B cell (primary cell): ENCODE measurements at regions not wholly inside any gene's neighbourhood (a gene's known extent, or its start where the extent isn't known, plus 50 kb on each side); places are given as distances from the start of the nearest gene placed in this dataset.

Experiments used
- ATAC-seq: fragments of 200-7000 bp; cut with Tn5 transposase; one replicate; pipeline ENCODE4 v1.10.0; 2021; ENCODE audit warnings: low read depth, mild to moderate bottlenecking, moderate number of reproducible peaks, moderate library complexity
- CTCF ChIA-PET: fragments of 350-600 bp; sonication (Branson Sonifier 250); formaldehyde crosslinking; loops from one replicate; lab custom pipeline; 2021; ENCODE audit warnings: antibody characterized with exemption, inconsistent platforms; lab: Charles Lee
- POLR2A ChIA-PET: fragments of 350-600 bp; sonication (Branson Sonifier 250); formaldehyde crosslinking; loops from one replicate; lab custom pipeline; 2021; ENCODE audit warnings: antibody characterized with exemption; lab: Charles Lee
- DNase-seq: peaks from one replicate; pipeline ENCODE4 v3.0.0; 2013
- H2AFZ ChIP-seq: 2 replicates; pipeline ENCODE4 v1.6.1; 2012; ENCODE audit warnings: mild to moderate bottlenecking, low read depth, low read length; ENCODE audit not compliant: insufficient read depth, poor library complexity, severe bottlenecking
- H3K27ac ChIP-seq, 2 donors: 1 replicate in 1 of 2; 2 replicates in 1 of 2; pipeline ENCODE4 v1.5.1; 2012 to 2013; ENCODE audit warnings: low read length in 2 of 2, mild to moderate bottlenecking in 2 of 2, moderate library complexity in 1 of 2
- H3K27me3 ChIP-seq, 4 experiments: fragments of 200-600 bp in 1 of 4; sonication (generic) in 1 of 4; replicated peaks in 1 of 4; 1 replicate in 2 of 4; 2 replicates in 2 of 4; pipeline versions ENCODE4 v1.6.1 to v1.7.0; 2013 to 2016; ENCODE audit warnings: low read length in 3 of 4, mild to moderate bottlenecking in 2 of 4, mixed read lengths in 1 of 4, moderate library complexity in 1 of 4; ENCODE audit not compliant: insufficient read depth in 4 of 4, control insufficient read depth in 3 of 4; ENCODE audit errors: control extremely low read depth in 1 of 4
- H3K36me3 ChIP-seq, 2 experiments: replicated peaks in 1 of 2; 1 replicate in 1 of 2; 2 replicates in 1 of 2; pipeline versions ENCODE4 v1.6.1 to v1.7.1; 2013; ENCODE audit warnings: low read length in 1 of 2; ENCODE audit not compliant: insufficient read depth in 2 of 2, control insufficient read depth in 1 of 2; ENCODE audit errors: control extremely low read depth in 1 of 2, extremely low read depth in 1 of 2
- H3K4me1 ChIP-seq, 2 donors: fragments of 200-600 bp in 1 of 2; sonication (generic) in 1 of 2; 1 replicate in 1 of 2; 2 replicates in 1 of 2; pipeline versions ENCODE4 v1.5.1 to v1.6.1; 2013 to 2017; ENCODE audit warnings: low read length in 2 of 2; ENCODE audit not compliant: control insufficient read depth in 2 of 2, insufficient read depth in 2 of 2
- H3K4me2 ChIP-seq: replicated peaks from 2 replicates; pipeline ENCODE3; 2012; ENCODE audit warnings: mild to moderate bottlenecking, low read depth, low read length; ENCODE audit not compliant: poor library complexity, severe bottlenecking
- H3K4me3 ChIP-seq, 5 experiments: fragments of 200-600 bp in 1 of 5; sonication (generic) in 1 of 5; 1 replicate in 3 of 5; 2 replicates in 2 of 5; pipeline versions ENCODE4 v1.5.1 to v1.7.0; 2011 to 2016; ENCODE audit warnings: low read length in 4 of 5, mild to moderate bottlenecking in 4 of 5, low read depth in 2 of 5, control low read depth in 1 of 5, moderate library complexity in 1 of 5; ENCODE audit not compliant: insufficient read depth in 1 of 5; ENCODE audit errors: control extremely low read depth in 1 of 5, extremely low read depth in 1 of 5
- H3K79me2 ChIP-seq: fragments of 200-600 bp; sonication (generic); one replicate; pipeline ENCODE4 v1.6.0; 2016; ENCODE audit warnings: low read length; ENCODE audit not compliant: control insufficient read depth, insufficient read depth
- H3K9ac ChIP-seq: fragments of 200-600 bp; sonication (generic); 2 replicates; pipeline ENCODE4 v1.6.1; 2017; ENCODE audit warnings: mild to moderate bottlenecking, low read length, moderate library complexity
- H3K9me3 ChIP-seq, 3 donors: one replicate each; pipeline versions ENCODE4 v1.6.1 to v1.7.1; 2013; ENCODE audit warnings: low read length in 2 of 3; ENCODE audit not compliant: control insufficient read depth in 2 of 3, insufficient read depth in 1 of 3; ENCODE audit errors: control extremely low read depth in 1 of 3
- H4K20me1 ChIP-seq: 2 replicates; pipeline ENCODE4 v1.6.0; 2012; ENCODE audit warnings: mild to moderate bottlenecking, low read length; ENCODE audit not compliant: insufficient read depth, control insufficient read depth, poor library complexity, severe bottlenecking
- H3K27ac Mint-ChIP-seq: one replicate; pipeline ENCODE4 v1.8.0; 2021; ENCODE audit warnings: mixed read lengths
- H3K27me3 Mint-ChIP-seq: one replicate; pipeline ENCODE4 v1.8.0; 2021; ENCODE audit warnings: mixed read lengths
- H3K4me1 Mint-ChIP-seq: one replicate; pipeline ENCODE4 v1.8.0; 2021; ENCODE audit warnings: mixed read lengths
- H3K4me3 Mint-ChIP-seq: one replicate; pipeline ENCODE4 v1.8.0; 2021; ENCODE audit warnings: mixed read lengths
- H3K9me3 Mint-ChIP-seq: one replicate; pipeline ENCODE4 v1.8.0; 2022; ENCODE audit warnings: mixed read lengths; ENCODE audit not compliant: insufficient read depth
- CTCF ChIP-seq: fragments of 200-600 bp; IDR thresholded peaks from one replicate; pipeline ENCODE4 v1.8.0; 2022; ENCODE audit warnings: antibody characterized with exemption, mild to moderate bottlenecking
- EZH2 ChIP-seq: IDR thresholded peaks from 2 replicates; pipeline ENCODE4 v1.6.1; 2012; ENCODE audit warnings: borderline replicate concordance, low read depth, mild to moderate bottlenecking, moderate library complexity, low read length; ENCODE audit not compliant: insufficient read depth, poor library complexity, severe bottlenecking
- WGBS: methylation state at CpG from one replicate; pipeline ENCODE4 v1.1.5; 2013; ENCODE audit warnings: missing lambda C conversion rate; ENCODE audit not compliant: insufficient coverage; 5-methylcytosine and 5-hydroxymethylcytosine counted together
- intact Hi-C: fragments of 100-400 bp; cut with micrococcal nuclease; formaldehyde crosslinking; loops from one replicate; pipeline ENCODE4 v1.10.0; 2022

- Mint-ChIP-seq H3K4me3 (peak overlapping the region; percentile 71), H3K4me1 (peaks cover 11% of the 10 kb centered on the region), H3K27ac (no peak overlapping the region), H3K27me3 (peaks cover 14% of the 10 kb centered on the region), H3K9me3 (no peaks in the 10 kb centered on the region)
- 0% methylated on average over 4 of the region's 8 CpGs for WGBS
- ChIA-PET POLR2A (no interaction called here), CTCF (no interaction called here)
- peaks cover 0 to 12% (median 6%) of the 10 kb centered on the region in 4 experiments for H3K27me3 ChIP-seq
- intact Hi-C loops = no loop called here
- peaks cover 4 to 5% of the 10 kb centered on the region in 2 donors for H3K4me1 ChIP-seq
- H3K9ac ChIP-seq = no peak overlapping the region
- no peaks in the 10 kb centered on the region for H3K79me2 ChIP-seq
- peak overlapping the region; percentile 69 for H3K4me2 ChIP-seq
- H2AFZ ChIP-seq = peak overlapping the region; percentile 8
- no peaks in the 10 kb centered on the region for H3K36me3 ChIP-seq
- peaks cover 0 to 1% (median 0%) of the 10 kb centered on the region in 3 donors for H3K9me3 ChIP-seq
- no peaks in the 10 kb centered on the region for H4K20me1 ChIP-seq
- DNase-seq (no peak), ATAC-seq (no peak)
- H3K27ac ChIP-seq = no peak overlapping the region
- TF ChIP-seq CTCF (no peak), EZH2 (no peak)
- peak overlapping the region in 4 of 5 experiments; percentile 19 to 68 (median 45) for H3K4me3 ChIP-seq
Observed at GRCh38 chr3:174440253-174440701, 418.9 kb upstream of the NAALADL2 start.

- Histone ChIP-seq H3K4me1 (peaks cover 4 to 5% of the 10 kb centered on the region in 2 donors), H3K27me3 (peaks cover 0 to 12% (median 6%) of the 10 kb centered on the region in 4 experiments), H3K9ac (peak overlapping the region; percentile 49), H3K36me3 (no peaks in the 10 kb centered on the region), H3K79me2 (no peaks in the 10 kb centered on the region), H3K4me3 (peak overlapping the region; percentile 10 to 68 (median 37)), H3K4me2 (peak overlapping the region; percentile 69), H3K27ac (no peak overlapping the region), H2AFZ (peak overlapping the region; percentile 36), H3K9me3 (peaks cover 0 to 1% (median 0%) of the 10 kb centered on the region in 3 donors), H4K20me1 (no peaks in the 10 kb centered on the region)
- Mint-ChIP-seq H3K27ac (no peak overlapping the region), H3K4me3 (peak overlapping the region; percentile 80), H3K4me1 (peaks cover 11% of the 10 kb centered on the region), H3K27me3 (peaks cover 14% of the 10 kb centered on the region), H3K9me3 (no peaks in the 10 kb centered on the region)
- intact Hi-C loops = no loop called here
- DNase-seq = peak; percentile 42
- peak; percentile 14 for ATAC-seq
- ChIA-PET CTCF (no interaction called here), POLR2A (no interaction called here)
- WGBS = 2% methylated on average over 107 of the region's 107 CpGs
- TF ChIP-seq CTCF (no peak), EZH2 (no peak)
Observed at GRCh38 chr3:174440741-174441587, 418.2 kb upstream of the NAALADL2 start.
